Vagina (tissue), 2 donors: ENCODE measurements at regions not wholly inside any gene's neighbourhood (a gene's known extent, or its start where the extent isn't known, plus 50 kb on each side); places are given as distances from the start of the nearest gene placed in this dataset.

Source experiments
- POLR2A ChIP-seq, 2 donors: fragments of 450-650 bp; IDR thresholded peaks; one replicate each; pipeline ENCODE4 v1.6.1; 2017; ENCODE audit warnings: antibody characterized with exemption in 2 of 2, mild to moderate bottlenecking in 2 of 2, moderate library complexity in 2 of 2
- POLR2AphosphoS5 ChIP-seq, 2 donors: sonication (generic); formaldehyde crosslinking; IDR thresholded peaks; one replicate each; pipeline ENCODE4 v1.9.0; 2017; ENCODE audit warnings: antibody characterized with exemption in 2 of 2, mild to moderate bottlenecking in 2 of 2, low read depth in 1 of 2; ENCODE audit not compliant: insufficient read depth in 1 of 2
- TF ChIP-seq, protein P1 (sequence below), 3 experiments: fragments of 450-650 bp in 2 of 3; fragments of 200-600 bp in 1 of 3; sonication (generic) in 1 of 3; IDR thresholded peaks; one replicate each; pipeline ENCODE4 v1.5.1; 2017 to 2019; ENCODE audit warnings: antibody characterized with exemption in 3 of 3, mild to moderate bottlenecking in 2 of 3, moderate library complexity in 2 of 3

DNA sequence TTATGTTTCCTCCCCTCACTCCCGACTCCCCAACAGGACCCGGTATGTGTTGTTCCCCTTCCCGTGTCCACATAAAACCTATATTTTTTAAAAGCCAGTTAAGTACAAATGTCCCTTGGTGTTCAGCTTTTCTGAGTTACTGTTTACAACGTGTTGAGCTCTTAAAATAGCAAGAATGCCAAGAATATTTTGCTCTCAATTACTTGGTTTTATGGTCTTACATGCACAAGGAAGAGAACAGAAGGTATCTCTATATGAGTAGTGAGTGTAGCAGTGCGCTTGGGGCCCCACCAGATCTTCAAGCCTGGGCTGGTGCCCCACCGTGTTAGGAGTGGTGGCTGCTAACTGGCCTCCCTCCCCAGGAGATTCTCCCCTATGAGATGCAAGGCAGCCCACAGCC, 75.3 kb downstream of the RIN2 start:
- TF ChIP-seq POLR2A (IDR thresholded peaks at IDR 0.05) (no peak), POLR2AphosphoS5 (IDR thresholded peaks at IDR 0.05; ENCODE audit: insufficient read depth in 1 of 2, low read depth in 1 of 2) (no peak)
- TF ChIP-seq, protein P1, sequence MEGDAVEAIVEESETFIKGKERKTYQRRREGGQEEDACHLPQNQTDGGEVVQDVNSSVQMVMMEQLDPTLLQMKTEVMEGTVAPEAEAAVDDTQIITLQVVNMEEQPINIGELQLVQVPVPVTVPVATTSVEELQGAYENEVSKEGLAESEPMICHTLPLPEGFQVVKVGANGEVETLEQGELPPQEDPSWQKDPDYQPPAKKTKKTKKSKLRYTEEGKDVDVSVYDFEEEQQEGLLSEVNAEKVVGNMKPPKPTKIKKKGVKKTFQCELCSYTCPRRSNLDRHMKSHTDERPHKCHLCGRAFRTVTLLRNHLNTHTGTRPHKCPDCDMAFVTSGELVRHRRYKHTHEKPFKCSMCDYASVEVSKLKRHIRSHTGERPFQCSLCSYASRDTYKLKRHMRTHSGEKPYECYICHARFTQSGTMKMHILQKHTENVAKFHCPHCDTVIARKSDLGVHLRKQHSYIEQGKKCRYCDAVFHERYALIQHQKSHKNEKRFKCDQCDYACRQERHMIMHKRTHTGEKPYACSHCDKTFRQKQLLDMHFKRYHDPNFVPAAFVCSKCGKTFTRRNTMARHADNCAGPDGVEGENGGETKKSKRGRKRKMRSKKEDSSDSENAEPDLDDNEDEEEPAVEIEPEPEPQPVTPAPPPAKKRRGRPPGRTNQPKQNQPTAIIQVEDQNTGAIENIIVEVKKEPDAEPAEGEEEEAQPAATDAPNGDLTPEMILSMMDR (IDR thresholded peaks at IDR 0.05), result no peak
